Fibroblast of mammary gland (primary cell): ENCODE measurements at regions not wholly inside any gene's neighbourhood (a gene's known extent, or its start where the extent isn't known, plus 50 kb on each side); places are given as distances from the start of the nearest gene placed in this dataset.

Experiments used
- DNase-seq: peaks from one replicate; pipeline ENCODE4 v3.0.0-alpha.2; 2010; ENCODE audit warnings: low read depth
- H3K4me3 ChIP-seq: 2 replicates; pipeline ENCODE4 v1.5.1; 2011; ENCODE audit warnings: low read depth, mild to moderate bottlenecking, low read length, moderate library complexity; ENCODE audit not compliant: control insufficient read depth
- CTCF ChIP-seq: conservative IDR thresholded peaks from 2 replicates; pipeline ENCODE4 v1.5.1; 2011; ENCODE audit warnings: low read depth, low read length, inconsistent platforms; ENCODE audit not compliant: control insufficient read depth, insufficient read depth

- H3K4me3 ChIP-seq = no peak overlapping the region
- DNase-seq = peak; percentile 69
- TF ChIP-seq CTCF = no peak
Observed at GRCh38 chr5:86974955-86975354, 292.7 kb upstream of the RASA1 start.

- no peak for TF ChIP-seq CTCF
- peak; percentile 56 for DNase-seq
- no peak overlapping the region for H3K4me3 ChIP-seq
Observed at GRCh38 chr5:86977190-86977589, 290.5 kb upstream of the RASA1 start.

GRCh38 chr5:86977808-86978207 lies 289.9 kb upstream of the RASA1 start:
- no peak overlapping the region for H3K4me3 ChIP-seq
- TF ChIP-seq CTCF = no peak

GRCh38 chr5:86979811-86980411 lies 287.8 kb upstream of the RASA1 start:
- peak; percentile 84 for DNase-seq
- H3K4me3 ChIP-seq = no peak overlapping the region
- TF ChIP-seq CTCF = no peak

More at GRCh38 chr5:86977808-86978207, 289.9 kb upstream of the RASA1 start:
- no peak for DNase-seq

GRCh38 chr5:86981898-86982297 lies 285.8 kb upstream of the RASA1 start:
- H3K4me3 ChIP-seq = no peak overlapping the region
- no peak for DNase-seq

GRCh38 chr5:86983208-86983607 lies 284.5 kb upstream of the RASA1 start:
- DNase-seq = no peak
- H3K4me3 ChIP-seq = no peak overlapping the region
- no peak for TF ChIP-seq CTCF

More at GRCh38 chr5:86981898-86982297, 285.8 kb upstream of the RASA1 start:
- TF ChIP-seq CTCF = no peak

GRCh38 chr5:86986837-86987236 lies 280.8 kb upstream of the RASA1 start:
- no peak for DNase-seq
- no peak for TF ChIP-seq CTCF
- no peak overlapping the region for H3K4me3 ChIP-seq
